ENCODE measurements at regions not wholly inside any gene's neighbourhood (a gene's known extent, or its start where the extent isn't known, plus 50 kb on each side); places are given as distances from the start of the nearest gene placed in this dataset.
"Not testable (repeated sequence)": the region's sequence is repeated elsewhere in the genome, so short reads cannot be mapped to it uniquely, and the experiment has no call there.

DNA sequence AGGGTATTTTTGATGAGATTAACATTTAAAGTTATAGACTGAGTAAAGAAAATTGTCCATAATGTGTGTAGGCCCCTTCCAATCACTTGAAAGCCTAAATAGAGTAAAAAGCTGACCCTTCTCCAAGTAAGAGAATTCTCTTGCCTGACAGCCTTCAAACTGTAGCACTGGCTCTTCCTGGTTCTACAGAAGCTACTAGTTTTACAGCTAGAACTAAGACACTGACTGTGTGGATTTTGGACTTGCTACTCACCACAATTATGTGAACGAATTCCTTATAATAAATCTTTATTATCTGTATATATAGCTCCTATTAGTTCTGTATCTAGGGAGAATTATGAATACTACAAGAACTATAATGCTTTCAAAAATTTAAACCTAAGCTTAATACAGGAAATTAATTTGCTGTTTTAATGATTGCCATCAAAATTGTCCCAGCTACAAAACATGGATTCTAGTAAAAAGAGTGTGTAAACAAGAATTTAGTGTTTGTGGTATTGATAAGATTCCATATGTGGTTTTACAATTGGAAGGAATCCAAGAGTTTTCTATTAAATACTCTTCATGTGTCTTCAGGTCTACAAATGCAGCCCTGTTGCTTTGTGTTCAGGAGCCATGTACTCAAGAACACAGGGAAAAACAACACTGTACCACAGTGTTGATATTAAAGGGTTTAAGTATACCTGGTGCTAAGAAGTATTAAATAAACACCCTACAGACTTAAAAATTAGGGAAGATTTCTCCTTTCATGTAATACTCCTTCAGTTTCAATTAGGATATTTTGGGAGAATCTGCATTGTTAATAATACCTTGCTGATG lies 366.5 kb downstream of the CXXC4 start:
- no peak for DNase-seq

DNA sequence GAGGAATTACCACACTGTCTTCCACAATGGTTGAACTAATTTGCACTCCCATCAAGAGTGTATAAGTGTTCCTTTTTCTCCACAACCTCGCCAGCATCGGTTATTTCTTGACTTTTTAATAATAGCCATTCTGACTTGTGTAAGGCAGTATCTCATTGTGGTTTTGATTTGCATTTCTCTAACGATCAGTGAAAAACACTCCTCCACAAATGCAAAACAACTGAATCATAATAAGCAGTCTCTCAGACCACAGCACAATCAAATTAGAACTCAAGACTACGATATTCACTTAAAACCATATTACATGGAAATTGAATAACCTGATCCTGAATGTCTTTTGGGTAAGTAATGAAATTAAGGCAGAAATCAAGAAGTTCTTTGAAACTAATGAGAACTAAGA lies 371.7 kb downstream of the CXXC4 start:
- no peak for DNase-seq

DNA sequence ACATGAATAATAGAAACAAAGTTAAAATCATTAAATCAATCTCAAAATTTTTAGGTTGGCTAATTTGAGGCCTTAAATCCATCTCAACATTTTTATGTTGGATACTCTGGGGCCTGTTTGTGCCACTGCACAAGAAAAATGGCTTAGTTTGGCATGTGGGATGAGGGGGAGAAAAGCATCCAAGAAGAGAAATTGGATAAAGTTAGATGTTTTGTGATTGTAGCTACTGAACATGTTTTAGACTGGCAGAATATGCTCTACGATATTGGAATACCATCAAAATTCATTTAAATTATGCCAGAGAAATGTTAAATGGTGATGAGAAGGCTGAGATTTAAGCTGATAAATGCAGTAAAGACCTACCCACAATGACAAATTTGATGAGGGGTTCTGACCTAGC lies 376.9 kb downstream of the CXXC4 start:
- DNase-seq: no peak

DNA sequence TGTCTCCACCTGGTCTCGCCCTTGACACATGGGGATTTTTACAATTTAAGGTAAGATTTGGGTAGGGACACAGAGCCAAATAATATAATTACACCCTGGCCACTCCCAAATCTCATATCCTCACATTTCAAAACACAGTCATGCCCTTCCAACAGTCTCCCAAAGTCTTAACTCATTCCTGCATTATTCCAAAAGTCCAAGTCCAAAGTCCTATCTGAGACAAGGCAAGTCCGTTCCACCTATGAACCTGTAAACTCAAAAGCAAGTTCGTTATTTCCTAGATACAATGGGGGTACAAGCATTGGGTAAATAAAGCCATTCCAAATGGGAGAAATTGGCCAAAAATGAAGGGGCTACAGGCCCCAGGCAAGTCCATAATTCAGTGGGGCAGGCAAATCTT lies 380.8 kb downstream of the CXXC4 start:
- no peak for DNase-seq

DNA sequence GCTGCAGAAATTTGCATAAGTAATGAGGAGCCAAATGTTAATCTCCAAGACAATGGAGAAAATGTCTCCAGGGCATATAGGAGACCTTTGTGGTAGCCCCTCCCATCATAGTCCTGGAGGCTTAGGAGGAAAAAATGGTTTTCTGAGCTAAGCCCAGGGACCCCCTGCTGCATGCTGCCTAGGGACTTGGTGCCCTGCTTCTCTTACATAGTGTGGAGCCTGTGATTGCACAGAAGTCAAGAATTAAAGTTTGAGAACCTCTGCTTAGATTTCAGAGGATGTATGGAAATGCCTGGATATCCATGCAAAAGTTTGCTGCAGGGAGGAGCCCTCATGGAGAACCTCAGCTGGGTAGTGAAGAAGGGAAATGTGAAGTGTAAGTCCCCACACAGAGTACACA lies 379.4 kb upstream of the TACR3 start:
- no peak for DNase-seq

DNA sequence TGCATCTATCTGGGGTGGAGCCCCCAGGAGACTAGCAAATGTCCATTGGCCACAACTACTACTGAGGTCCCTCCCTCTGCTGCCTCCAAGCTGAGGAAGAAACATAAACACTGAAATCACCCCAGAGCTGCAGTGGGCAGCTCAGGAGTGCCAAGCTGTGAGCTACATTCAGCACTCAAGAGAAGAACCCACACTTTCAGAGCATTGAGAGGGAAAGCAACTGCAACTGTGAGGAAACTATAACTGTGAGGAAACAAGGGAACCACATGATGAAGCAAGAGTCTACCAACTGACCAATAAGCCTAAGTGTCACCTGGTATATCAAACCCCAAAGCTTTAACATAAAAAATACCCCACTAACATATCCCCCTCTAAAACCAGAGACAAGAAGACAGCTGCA lies 373.5 kb upstream of the TACR3 start:
- no peak for DNase-seq

DNA sequence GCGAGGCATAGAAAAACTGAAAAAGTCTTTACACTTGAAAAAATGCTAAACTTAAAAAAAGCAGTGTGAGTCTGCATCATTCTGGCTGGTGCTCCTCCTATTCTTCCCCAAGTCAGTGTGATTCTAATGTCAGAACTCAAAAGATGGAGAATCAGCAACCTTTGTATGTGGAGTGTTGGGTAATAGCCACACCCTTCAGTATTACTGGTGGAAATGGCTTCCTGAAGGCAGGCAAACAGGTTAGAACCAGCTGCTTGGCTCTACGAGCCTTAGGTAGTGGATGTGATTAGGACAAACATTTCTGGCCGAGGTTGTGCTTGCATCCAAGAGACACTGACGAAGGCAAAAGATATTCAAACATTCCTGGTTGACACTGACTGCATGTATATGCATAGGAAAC lies 353.4 kb upstream of the TACR3 start:
- DNase-seq: no peak

DNA sequence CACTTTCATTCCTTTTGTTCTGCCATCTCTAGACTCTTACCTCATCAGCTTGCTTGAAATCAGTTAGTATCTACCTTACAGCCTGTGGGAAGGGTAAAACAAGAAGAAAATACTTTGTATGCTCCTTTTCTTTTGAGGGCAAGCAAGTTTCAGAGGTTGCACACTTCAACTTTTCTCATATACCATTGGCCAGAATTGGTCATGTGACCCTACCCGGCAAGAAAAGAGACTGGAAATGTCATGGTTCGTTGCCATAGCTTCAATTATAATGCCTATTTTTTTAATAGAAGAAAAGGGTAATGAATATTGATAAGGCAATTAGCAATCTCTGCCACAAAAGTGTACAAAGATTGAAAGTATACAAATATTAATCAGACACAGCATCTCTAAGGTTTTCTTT lies 346.7 kb upstream of the TACR3 start:
- DNase-seq: no peak

DNA sequence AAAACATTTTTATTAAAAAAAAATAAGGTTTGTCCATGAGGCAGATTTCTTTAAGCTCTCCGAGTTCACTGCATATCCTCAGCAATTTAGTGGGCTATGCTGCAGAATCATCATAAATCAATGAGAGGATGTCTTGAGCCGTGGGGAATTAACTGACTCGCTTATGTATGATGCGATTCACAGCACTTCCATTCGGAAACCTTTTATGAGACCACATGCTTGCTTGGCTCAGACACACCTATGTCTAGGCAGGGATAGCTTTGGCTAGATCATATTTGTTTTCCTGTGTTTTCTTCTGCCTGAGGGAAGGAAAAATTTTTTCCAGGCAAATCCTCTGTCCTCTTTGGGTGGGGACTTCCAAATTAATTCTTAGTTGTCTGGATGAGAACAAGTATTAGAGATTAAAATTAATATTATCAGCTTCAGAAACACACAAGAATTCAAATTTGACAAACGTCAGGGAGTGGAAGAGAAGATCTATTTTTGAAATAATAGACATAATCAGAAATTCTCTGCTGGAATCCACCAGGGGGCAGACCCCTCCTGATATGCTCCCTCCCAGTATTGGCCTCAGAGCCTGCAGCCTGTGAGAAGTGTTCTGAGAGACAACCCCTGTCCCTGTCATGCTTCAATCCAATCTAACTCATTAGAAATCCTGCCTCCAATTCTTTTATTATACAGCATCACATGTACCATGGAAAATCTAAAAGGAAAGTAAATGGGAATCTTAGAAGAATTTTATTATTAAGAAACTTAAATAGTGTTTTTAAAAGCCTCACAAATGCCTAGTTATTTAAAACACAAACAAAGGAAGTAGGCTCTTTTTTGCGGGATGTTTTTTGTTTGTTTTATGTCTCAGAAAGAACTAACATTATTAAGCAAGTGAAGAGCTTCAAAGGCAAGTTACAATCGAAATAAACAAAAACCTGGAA lies 345.1 kb upstream of the TACR3 start:
- DNase-seq: peak; percentile 25

DNA sequence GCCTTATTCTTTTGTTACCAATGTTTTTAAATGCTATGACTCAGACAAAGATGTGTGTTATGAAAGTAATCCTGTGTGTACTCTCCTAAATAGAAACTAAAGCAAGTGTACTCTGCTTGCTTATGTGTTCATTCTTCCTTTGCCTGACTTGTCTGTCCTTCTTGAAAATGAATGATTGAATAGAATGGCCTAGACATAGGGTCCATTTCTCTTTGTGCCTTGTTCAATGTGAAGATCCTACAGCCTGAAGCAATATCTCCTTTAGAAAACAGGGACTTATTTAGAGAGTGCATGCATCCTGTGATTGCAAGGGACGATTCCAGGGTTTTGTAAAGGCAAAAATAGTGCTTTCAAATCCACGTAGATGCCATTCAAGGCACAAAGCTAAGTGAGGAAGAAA lies 343.6 kb upstream of the TACR3 start:
- DNase-seq: no peak

DNA sequence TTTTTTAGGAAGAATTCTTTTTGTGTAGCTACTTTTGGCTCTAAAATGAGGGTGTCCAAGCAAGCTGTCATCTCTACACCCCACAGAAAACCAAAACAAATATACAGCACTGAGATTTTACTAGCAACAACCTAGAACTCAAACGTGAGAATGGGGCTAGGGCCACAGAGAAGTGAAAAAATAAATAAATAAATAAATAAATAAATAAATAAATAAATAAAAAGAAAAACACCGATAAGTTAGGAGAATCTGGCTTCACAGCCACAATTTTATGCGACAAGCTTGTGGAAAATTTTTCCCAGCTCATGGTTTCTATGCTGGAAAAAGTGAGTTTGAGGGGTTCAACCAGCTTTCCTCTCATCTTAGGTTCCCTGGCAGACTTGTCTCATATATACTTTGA lies 324.6 kb upstream of the TACR3 start:
- no peak for DNase-seq

DNA sequence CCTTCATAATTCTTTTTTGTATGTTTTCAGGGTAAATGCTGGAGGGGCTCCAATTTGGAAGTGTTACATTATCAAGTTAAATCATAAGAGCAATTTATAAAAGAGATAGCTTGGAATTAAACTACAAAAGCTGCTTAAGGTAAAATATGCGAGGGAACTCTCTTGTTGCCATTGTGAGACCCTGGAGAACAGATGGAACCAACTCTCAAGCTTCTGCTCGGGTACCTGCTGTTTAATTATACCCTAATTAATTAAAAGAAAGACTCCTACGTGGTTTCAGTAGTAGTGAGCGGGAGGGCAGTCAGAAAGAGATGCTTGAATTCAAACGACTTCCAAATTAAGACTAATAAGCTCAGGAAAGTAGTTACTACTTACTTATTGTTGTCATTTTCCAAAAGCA lies 313.1 kb upstream of the TACR3 start:
- no peak for DNase-seq

DNA sequence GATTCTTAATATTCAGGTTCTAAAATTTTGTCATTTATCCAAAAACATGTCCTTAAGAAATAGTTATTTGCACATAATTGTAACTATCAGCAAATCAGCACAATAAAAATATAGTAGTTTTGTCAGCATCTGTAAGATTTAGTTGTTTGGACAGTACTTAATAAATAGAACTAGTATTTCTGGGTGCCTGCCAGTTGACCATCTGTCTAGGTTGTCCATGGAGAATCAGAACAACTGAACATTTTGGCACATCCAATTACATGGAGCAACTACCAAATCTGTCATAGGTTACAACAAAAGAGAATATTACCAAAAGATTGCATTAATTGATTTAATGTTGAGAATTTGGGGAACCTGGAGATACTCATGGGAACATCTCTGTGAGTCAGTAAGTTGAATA lies 305.5 kb upstream of the TACR3 start:
- no peak for DNase-seq

DNA sequence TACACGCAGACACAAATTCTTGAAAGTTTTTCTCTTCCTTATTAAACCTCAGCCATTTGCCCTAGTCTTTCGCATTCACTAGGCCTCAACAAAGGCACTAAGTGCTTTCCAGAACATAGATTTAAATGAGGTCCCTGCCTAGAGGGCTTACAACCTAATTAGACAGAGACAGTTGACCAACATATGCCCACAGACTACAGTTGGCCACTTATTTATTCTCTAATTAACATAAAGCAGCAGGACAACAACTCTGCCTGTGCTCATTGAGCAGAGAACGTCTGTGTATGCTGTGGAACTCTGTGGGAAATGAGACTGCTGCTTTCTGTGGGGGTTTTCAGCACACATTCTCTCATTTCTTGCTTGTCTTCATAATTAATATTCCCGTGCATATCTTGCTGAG lies 303.0 kb upstream of the TACR3 start:
- DNase-seq: no peak

DNA sequence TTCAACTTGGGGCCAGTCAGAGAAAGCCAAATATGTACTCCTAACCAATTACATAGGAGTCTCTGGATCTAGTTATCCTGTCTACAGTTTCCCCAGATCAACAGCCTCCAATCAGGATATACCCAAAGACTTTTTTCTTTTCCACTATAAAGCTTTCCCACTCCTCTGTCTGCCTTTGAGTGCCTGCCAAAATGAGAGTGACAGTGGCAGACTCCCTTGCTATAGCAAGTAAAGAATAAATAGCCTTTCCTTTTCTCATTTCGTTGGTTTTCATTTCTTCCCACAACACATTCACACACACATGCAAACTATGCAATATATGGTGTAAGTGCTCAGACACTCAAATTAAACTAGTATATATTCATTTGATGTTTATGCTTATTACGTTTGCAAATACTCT lies 302.4 kb upstream of the TACR3 start:
- DNase-seq: no peak

DNA sequence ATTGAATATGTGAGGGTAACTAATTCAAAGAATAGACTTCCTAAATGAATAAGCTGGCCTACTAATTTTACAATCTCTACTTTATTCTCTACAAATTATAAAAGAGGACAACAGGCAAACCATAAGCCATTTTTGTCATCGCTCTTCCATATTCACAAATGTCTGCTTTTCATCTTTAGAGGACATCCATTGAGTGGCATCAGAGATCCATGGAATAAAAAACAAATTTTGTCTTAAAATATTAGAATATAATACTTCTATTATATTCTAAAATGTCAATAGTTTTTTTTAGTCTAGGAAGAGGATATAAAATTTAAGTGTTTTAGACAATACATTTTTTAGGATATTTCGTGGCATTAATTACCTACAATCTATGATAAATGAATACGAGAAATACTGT lies 300.9 kb upstream of the TACR3 start:
- no peak for DNase-seq

DNA sequence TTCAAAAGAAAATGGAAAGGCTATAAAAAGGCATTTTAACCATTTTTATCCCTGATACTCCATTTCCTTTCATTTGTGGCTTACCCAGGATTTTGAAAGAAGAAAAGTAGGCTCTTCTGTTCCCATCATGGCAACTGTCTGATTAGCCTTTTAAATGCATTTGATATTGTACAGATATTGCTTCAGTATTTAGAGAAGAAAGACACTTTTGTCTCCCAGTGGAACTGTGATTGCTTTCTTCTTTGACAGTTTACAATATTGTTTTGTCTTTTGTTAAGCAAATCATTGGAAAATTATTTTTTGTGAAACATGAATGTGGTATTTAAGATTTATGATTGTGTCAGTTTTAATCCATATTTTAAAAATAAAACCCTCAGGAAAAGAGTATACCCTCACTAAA lies 297.4 kb upstream of the TACR3 start:
- DNase-seq: no peak

DNA sequence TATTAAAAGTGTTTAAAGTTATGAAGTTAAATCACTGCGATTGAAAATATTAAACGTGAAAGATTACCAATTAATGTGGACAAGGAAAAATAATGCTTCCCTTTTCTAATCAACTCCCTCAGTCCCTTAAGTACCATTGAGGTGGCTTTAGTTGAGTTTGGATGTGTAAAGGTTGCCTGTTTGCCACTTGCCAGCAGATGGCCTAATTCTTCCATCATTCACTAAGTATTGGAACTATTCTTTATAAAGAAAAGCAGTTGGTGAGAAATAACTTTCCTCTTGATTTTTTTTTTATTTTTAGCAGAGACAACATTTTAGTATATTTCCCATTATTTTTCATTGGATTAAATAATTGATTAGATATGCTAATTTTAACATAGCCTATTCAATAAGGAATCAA lies 295.9 kb upstream of the TACR3 start:
- DNase-seq: no peak

DNA sequence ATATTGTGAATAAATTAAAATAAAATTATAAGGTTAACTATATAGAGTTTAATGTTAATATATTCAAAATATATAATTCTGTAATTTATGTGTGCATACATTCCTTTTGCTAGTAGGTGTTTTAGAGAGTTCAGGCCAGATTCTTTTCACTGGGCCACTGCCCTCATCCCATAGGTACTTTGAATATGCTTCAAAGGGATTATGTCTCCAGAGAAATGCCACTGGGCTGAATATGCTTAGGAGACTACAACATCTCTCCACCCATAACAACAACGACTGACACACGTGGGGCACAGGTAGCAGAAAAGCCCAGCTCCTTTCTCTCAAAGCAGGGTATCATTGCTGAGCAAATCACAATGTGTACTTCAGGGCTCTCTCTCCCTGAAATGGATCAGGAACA lies 290.9 kb upstream of the TACR3 start:
- DNase-seq: no peak

DNA sequence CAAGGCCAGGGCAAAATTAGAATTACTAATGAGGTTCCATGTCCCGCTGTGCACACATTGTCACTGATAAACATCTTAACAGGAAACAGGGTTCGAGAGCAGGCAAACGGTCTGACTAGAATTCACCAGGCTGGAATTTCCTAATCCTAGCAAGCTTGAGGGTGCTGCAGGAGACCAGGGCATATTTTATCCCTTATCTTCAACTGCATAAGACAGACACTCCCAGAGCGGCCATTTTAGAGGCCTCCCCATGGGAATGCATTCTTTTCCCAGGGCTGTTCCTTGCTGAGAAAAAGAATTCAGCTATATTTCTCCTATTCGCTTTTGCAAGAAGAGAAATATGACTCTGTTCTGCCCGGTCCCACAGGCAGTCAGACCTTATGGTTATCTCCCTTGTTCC lies 282.5 kb upstream of the TACR3 start:
- DNase-seq: not testable (repeated sequence)

DNA sequence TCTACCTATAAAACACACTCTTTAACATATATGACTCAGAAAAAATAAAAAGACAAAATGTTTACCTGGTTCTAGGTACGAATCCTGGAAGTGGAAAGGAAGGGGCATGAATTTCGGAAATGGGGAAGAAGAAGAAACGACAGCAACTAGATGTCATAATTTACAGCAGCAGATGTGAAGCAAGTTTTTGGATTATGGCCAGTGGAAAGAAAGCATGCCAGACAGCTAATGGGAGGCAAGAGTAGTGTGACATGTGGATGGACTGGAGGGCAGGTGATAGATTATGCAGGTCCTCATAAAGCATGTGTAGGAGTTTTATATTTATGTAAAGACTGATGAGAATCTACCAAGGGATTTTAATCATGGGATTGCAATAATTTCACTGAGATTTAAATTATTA lies 279.0 kb upstream of the TACR3 start:
- DNase-seq: no peak

DNA sequence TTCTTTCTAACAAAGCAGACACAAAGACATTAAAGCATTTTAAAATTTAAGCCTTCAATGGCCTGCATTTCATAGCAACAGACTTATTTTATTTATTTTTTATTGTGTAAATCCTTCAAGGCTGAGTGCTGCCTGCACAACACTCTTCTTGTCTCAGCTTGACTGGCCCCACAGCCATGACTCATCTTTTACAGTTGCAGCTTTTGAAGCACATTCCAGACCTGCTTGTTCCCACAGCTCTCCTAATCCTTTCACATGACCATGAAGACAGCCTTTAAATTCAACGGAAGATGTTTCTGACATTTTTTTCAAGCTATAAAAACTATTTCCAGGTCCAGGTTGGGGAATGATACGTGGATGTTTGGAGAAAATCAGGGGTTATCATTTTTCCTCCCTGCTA lies 276.9 kb upstream of the TACR3 start:
- peak; percentile 47 for DNase-seq

DNA sequence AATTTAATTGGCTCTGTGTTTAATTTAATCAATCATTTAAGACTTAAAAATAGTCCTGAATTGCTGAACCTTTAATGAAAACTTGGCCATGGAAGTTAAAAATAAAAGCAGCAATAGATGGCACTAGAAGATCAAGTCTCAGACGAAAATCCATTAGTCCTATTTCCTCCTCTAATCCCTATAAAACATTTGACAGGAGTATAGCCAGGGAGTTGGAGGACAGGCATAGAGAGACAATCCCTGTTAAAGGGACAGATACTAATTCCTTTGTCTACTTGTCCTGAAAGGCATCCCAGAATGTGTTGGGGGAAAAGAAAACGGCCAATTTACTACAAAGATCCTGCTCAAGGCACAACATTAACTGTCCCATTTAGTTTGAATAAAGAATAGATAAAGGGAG lies 276.3 kb upstream of the TACR3 start:
- DNase-seq: no peak

DNA sequence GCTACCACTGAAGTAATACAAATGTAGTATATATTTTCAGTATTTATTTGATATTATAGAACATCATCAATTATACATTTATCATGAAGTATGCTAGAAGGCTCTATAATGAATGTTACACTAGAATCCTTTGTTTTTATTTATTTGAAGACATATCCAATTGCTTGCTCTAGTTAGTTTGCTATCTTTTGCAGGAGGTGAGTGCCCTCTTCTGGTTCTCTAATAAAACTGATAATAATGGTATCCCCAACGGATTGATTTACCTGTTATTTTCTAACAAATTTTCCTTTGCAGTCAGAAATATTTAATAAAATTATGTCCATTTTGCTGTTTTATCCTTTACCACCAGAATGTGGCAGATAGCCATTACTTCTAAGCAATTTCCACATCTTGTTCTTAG lies 274.3 kb upstream of the TACR3 start:
- no peak for DNase-seq
